A673 (cell line): ENCODE measurements at regions not wholly inside any gene's neighbourhood (a gene's known extent, or its start where the extent isn't known, plus 50 kb on each side); places are given as distances from the start of the nearest gene placed in this dataset.

Experiments used
- BruUV-seq: library from RNA; stranded (reverse); fragments of 400-500 nt; replicated peaks from 2 replicates; lab custom pipeline; 2021; lab: Mats Ljungman, UMichigan
- CTCF ChIA-PET: fragments of 300-600 bp; sonication (Branson Sonifier 250); formaldehyde crosslinking; loops from one replicate; lab custom pipeline; 2022; ENCODE audit warnings: antibody characterized with exemption; lab: Charles Lee
- POLR2A ChIA-PET: fragments of 300-600 bp; sonication (Branson Sonifier 250); formaldehyde crosslinking; loops from one replicate; lab custom pipeline; 2022; ENCODE audit warnings: antibody characterized with exemption; ENCODE audit not compliant: low non-redundant PET; lab: Charles Lee
- DNase-seq: peaks from one replicate; pipeline ENCODE4 v3.0.0-alpha.2; 2015; ENCODE audit warnings: low spot score
- H3K27ac ChIP-seq: fragments of 200-600 bp; sonication (generic); 2 replicates; pipeline ENCODE4 v1.5.1; 2016; ENCODE audit warnings: mixed run types, low read depth, mild to moderate bottlenecking, mixed read lengths, antibody characterized with exemption, low read length; ENCODE audit not compliant: poor library complexity, severe bottlenecking
- H3K27me3 ChIP-seq: fragments of 200-600 bp; sonication (generic); replicated peaks from 2 replicates; pipeline ENCODE4 v1.6.1; 2017; ENCODE audit warnings: mixed run types, low read depth, mild to moderate bottlenecking, mixed read lengths, antibody characterized with exemption, low read length; ENCODE audit not compliant: insufficient read depth, poor library complexity
- H3K36me3 ChIP-seq: fragments of 200-600 bp; sonication (generic); 2 replicates; pipeline ENCODE4 v1.6.1; 2016; ENCODE audit warnings: mixed run types, mild to moderate bottlenecking, mixed read lengths, antibody characterized with exemption, low read length; ENCODE audit not compliant: insufficient read depth, poor library complexity, severe bottlenecking
- H3K4me1 ChIP-seq: fragments of 200-600 bp; sonication (generic); 2 replicates; pipeline ENCODE4 v1.6.1; 2017; ENCODE audit warnings: mixed run types, mild to moderate bottlenecking, mixed read lengths, antibody characterized with exemption, low read length; ENCODE audit not compliant: insufficient read depth, poor library complexity, severe bottlenecking
- H3K4me3 ChIP-seq: fragments of 200-600 bp; sonication (generic); 2 replicates; pipeline ENCODE4 v1.5.1; 2016; ENCODE audit warnings: low read depth, mixed run types, mild to moderate bottlenecking, mixed read lengths, low read length; ENCODE audit not compliant: poor library complexity, severe bottlenecking
- H3K9me3 ChIP-seq: fragments of 200-600 bp; sonication (generic); 2 replicates; pipeline ENCODE4 v1.6.1; 2016; ENCODE audit warnings: mixed run types, low read depth, mild to moderate bottlenecking, mixed read lengths, antibody characterized with exemption, low read length; ENCODE audit not compliant: poor library complexity, severe bottlenecking
- CTCF ChIP-seq: fragments of 300-800, 200-600 bp; sonication (generic); conservative IDR thresholded peaks from 2 replicates; pipeline ENCODE4 v1.5.1; 2017; ENCODE audit warnings: low read depth, mild to moderate bottlenecking, antibody characterized with exemption, low read length, moderate library complexity, mixed read lengths
- EZH2 ChIP-seq: fragments of 200-600 bp; sonication (generic); IDR thresholded peaks from 2 replicates; pipeline ENCODE4 v1.6.1; 2017; ENCODE audit warnings: borderline replicate concordance, low read depth, mild to moderate bottlenecking, mixed read lengths, antibody characterized with exemption, low read length; ENCODE audit not compliant: poor library complexity, severe bottlenecking
- intact Hi-C: fragments of 100-400 bp; cut with micrococcal nuclease; formaldehyde crosslinking; loops from one replicate; pipeline ENCODE4 v1.10.0; 2022; ENCODE audit not compliant: unreplicated experiment

GRCh38 chr4:138062929-138063328 is 179.2 kb downstream of the SLC7A11 start:
- TF ChIP-seq EZH2, result no peak
- TF ChIP-seq CTCF, result 0 out of 2 replicates have a peak, but pooled peaks have one; percentile 12
- BruUV-seq, result no TSS peak
- intact Hi-C loops, result no loop called here
- Histone ChIP-seq H3K4me3 (no peak overlapping the region), H3K36me3 (no peaks in the 10 kb centered on the region), H3K27me3 (no peaks in the 10 kb centered on the region), H3K4me1 (no peaks in the 10 kb centered on the region), H3K27ac (no peak overlapping the region), H3K9me3 (no peaks in the 10 kb centered on the region)
- POLR2A ChIA-PET, result no interaction called here
- DNase-seq, result peak; percentile 22
- CTCF ChIA-PET, result interaction anchor here (0.6 kb wide), 1 partner anchor 916 kb away, joined by 7 read pairs; no protein-coding TSS in a partner anchor

DNA sequence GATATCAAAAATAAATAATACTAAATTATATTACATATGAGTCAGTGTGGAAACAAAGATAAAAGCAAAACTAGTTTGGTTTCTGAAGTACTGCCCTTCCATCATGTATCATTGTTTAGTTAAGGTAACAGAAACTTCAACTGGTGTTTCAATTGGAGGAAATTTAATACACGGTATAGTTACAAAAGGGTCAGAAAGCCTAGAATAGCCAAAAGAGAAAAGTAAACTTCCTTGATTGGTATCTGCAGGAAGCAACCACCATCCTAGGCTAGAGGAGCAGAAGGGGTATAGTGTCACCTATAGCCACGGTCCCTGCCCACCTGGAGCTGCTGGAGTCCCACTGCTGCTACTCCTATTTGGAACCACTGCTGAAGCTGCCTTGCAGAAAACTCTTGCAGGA is 185.6 kb downstream of the SLC7A11 start:
- Histone ChIP-seq H3K27me3 (no peaks in the 10 kb centered on the region), H3K4me3 (no peak overlapping the region)
- no peak for DNase-seq

DNA sequence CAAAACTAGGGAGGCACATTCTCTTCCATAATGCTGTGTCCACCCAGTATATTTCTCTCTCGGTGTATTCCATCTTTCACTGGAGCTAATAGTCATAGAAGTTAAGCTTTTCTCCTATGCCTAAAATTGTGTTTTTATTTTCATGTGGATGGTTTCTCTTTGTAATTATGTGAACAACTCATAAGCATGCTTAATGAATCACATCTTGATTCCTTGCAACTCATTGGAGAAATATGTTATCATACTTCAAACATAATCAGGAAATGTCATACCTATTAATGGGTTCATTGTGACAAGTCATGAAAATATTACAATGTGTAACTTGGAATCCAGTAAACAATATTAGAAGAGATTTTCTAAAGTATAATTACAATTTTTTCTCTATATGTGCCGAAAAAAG is 186.3 kb downstream of the SLC7A11 start:
- H3K27me3 ChIP-seq, result no peaks in the 10 kb centered on the region
- no peak overlapping the region for H3K27ac ChIP-seq
- DNase-seq, result no peak
- CTCF ChIA-PET, result no interaction called here
- POLR2A ChIA-PET, result no interaction called here
- no peak for TF ChIP-seq EZH2
- TF ChIP-seq CTCF, result no peak
- intact Hi-C loops, result no loop called here
- H3K36me3 ChIP-seq, result no peaks in the 10 kb centered on the region
- no peaks in the 10 kb centered on the region for H3K4me1 ChIP-seq
- no TSS peak for BruUV-seq
- no peak overlapping the region for H3K4me3 ChIP-seq
- no peaks in the 10 kb centered on the region for H3K9me3 ChIP-seq

More for the DNA sequence above, 185.6 kb downstream of the SLC7A11 start:
- H3K4me1 ChIP-seq, result no peaks in the 10 kb centered on the region
- ChIA-PET POLR2A (no interaction called here), CTCF (no interaction called here)
- no TSS peak for BruUV-seq
- TF ChIP-seq EZH2, result no peak
- TF ChIP-seq CTCF, result no peak
- H3K27ac ChIP-seq, result no peak overlapping the region
- intact Hi-C loops, result no loop called here
- H3K36me3 ChIP-seq, result no peaks in the 10 kb centered on the region
- H3K9me3 ChIP-seq, result no peaks in the 10 kb centered on the region
